Heart right ventricle (tissue), 16 donors: ENCODE measurements at regions not wholly inside any gene's neighbourhood (a gene's known extent, or its start where the extent isn't known, plus 50 kb on each side); places are given as distances from the start of the nearest gene placed in this dataset.

Experiments
- ATAC-seq, 8 donors: fragments of 200-7000 bp; cut with Tn5 transposase; one replicate each; pipeline ENCODE4 v1.9.1; 2020; ENCODE audit warnings: mild to moderate bottlenecking in 8 of 8, moderate library complexity in 8 of 8, moderate number of reproducible peaks in 1 of 8
- DNase-seq, 2 donors: peaks; one replicate each; pipeline ENCODE4 v3.0.0-alpha.2; 2020
- H3K27ac ChIP-seq, 10 donors: fragments of 200-600 bp; sonication (generic) in 2 of 10; one replicate each; pipeline versions ENCODE4 v1.5.0 to v1.8.0; 2020 to 2022; ENCODE audit warnings: mild to moderate bottlenecking in 3 of 10
- H3K27me3 ChIP-seq, 7 donors: fragments of 200-600 bp; one replicate each; pipeline ENCODE4 v1.8.0; 2021 to 2022; ENCODE audit warnings: mild to moderate bottlenecking in 2 of 7
- H3K36me3 ChIP-seq, 9 donors: fragments of 200-600 bp; sonication (generic) in 1 of 9; one replicate each; pipeline versions ENCODE4 v1.5.0 to v1.8.0; 2020 to 2022; ENCODE audit warnings: mild to moderate bottlenecking in 2 of 9
- H3K4me1 ChIP-seq, 9 donors: fragments of 200-600 bp; sonication (generic) in 1 of 9; one replicate each; pipeline versions ENCODE4 v1.5.0 to v1.8.0; 2020 to 2022; ENCODE audit warnings: mild to moderate bottlenecking in 4 of 9
- H3K4me3 ChIP-seq, 10 donors: fragments of 200-600 bp; sonication (generic) in 2 of 10; one replicate each; pipeline versions ENCODE4 v1.5.0 to v1.8.0; 2020 to 2022; ENCODE audit warnings: mild to moderate bottlenecking in 7 of 10, moderate library complexity in 2 of 10
- H3K9me3 ChIP-seq, 11 donors: fragments of 200-600 bp in 10 of 11; sonication (generic) in 2 of 11; one replicate each; pipeline versions ENCODE4 v1.5.0 to v1.8.0; 2013 to 2022; ENCODE audit warnings: mild to moderate bottlenecking in 2 of 11, control low read depth in 1 of 11, moderate library complexity in 1 of 11
- CTCF ChIP-seq, 9 donors: fragments of 200-600 bp; sonication (generic) in 2 of 9; IDR thresholded peaks; one replicate each; pipeline versions ENCODE4 v1.5.0 to v1.8.0; 2021 to 2022; ENCODE audit warnings: antibody characterized with exemption in 9 of 9, mild to moderate bottlenecking in 5 of 9, moderate library complexity in 1 of 9
- WGBS, 2 donors: extraction: QIAGEN DNeasy Blood & Tissue Kit; methylation state at CpG; one replicate each; pipeline ENCODE4 v1.1.7; 2013; ENCODE audit warnings: inconsistent platforms in 1 of 2; 5-methylcytosine and 5-hydroxymethylcytosine counted together
- intact Hi-C, 10 donors: fragments of 100-400 bp; cut with DNase I; formaldehyde crosslinking; loops; one replicate each; pipeline versions ENCODE4 v1.11.1 to v1.14.2; 2022
- donor health status: Arrhythmogenic right ventricular cardiomyopathy.
- donor health status: ischemic (EF 13 %, LVEDD 7.1; RV severe dilation, severe dysfunction).
- donor health status: healthy with polysubstance abuse.
- donor health status: DM: no; HTN: yes; CAD: no.
- donor health status: DM: no; HTN: no; CAD: no.
- donor health status: ischemic (EF 25% LVEDD 6.9; RV normal size, moderate dysfunction).
- donor health status: ischemic (EF 25% LVEDD 5.7; RV mildly dilated, moderate dysfunction).
- donor health status: healthy.
- donor health status: DM: yes; HTN: yes; CAD: no.
- donor health status: Ischemic cardiomyopathy.
- donor health status: ischemic (EF 35%, LVEDD 5.7; RV mildly dilated, moderate dysfunction).
- donor health status: nonischemic (EF 11% LVEDD 7.7; RV severe dilation, severe dysfunction).
- donor health status: DM: yes; HTN: yes; CAD: no.
- donor health status: PGD.
- donor health status: ischemic (EF 29% LVEDD 5.4; RV normal size, mild dysfunction).
- donor health status: nonischemic (EF 23%, LVEDD 6.1; RV moderate dilation, normal function).

DNA sequence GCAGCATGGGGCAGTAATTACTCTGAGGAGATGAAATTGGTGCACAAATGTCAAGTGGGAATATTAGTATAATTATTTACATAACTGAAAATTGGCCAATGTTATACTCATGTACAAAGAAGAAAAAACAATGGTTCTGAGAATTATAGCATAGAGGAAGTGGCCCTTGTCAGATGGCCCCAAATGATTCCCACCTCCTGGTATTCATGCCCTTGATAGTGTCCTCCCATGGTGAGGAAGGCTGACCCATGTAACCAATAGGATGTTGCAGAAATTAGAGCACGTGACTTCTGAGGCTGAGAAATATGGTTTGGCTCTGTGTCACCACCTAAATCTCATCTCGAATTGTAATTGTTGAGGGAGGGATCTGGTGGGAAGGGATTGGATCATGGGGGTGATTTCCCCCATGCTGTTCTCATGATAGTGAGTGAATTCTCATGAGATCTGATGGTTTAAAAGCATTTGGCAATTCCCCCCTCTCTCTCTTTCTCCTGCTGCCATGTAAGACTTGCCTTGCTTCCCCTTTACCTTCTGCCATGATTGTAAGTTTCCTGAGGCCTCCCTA, 368.5 kb downstream of the SHQ1 start:
- H3K36me3 ChIP-seq, result no peaks in the 10 kb centered on the region
- intact Hi-C loops, result loop anchor here in 1 of 10 donors (5.0 kb wide), 1 partner anchor 32 kb away; the partner anchor contains the start of gene RYBP
- H3K27ac ChIP-seq, result no peak overlapping the region
- H3K4me1 ChIP-seq, result peaks cover 3 to 24% (median 14%) of the 10 kb centered on the region in 9 donors
- WGBS, 2 donors, result 94 to 97% methylated on average over 2 of the region's 2 CpGs
- no peaks in the 10 kb centered on the region for H3K27me3 ChIP-seq
- H3K9me3 ChIP-seq, result no peaks in the 10 kb centered on the region
- DNase-seq, result no peak
- no peak for TF ChIP-seq CTCF (IDR thresholded peaks at IDR 0.05)
- ATAC-seq, result no peak
- H3K4me3 ChIP-seq, result no peak overlapping the region

DNA sequence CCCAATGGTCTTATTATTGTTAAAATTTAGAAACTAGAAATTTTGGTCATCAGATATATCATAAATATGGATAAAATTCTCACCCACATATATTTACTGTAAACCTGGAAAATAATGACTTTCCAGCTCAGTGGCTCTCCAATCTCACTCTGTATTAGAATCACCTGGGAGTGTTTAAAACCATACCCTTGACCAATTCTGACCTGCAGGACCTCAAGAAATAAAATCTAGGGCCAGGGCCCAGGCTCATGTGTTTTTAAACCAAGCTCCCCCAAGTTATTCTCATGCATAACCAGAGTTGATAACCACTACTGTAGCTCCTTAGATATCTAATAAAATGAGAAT, 372.1 kb downstream of the SHQ1 start:
- intact Hi-C loops, result no loop called here
- H3K36me3 ChIP-seq, result no peaks in the 10 kb centered on the region
- ATAC-seq (no peak), DNase-seq (no peak)
- H3K4me3 ChIP-seq, result no peak overlapping the region
- no peak for TF ChIP-seq CTCF (IDR thresholded peaks at IDR 0.05)
- H3K27ac ChIP-seq, result no peak overlapping the region
- H3K9me3 ChIP-seq, result no peaks in the 10 kb centered on the region
- no peaks in the 10 kb centered on the region for H3K27me3 ChIP-seq
- peaks cover 0 to 10% (median 0%) of the 10 kb centered on the region in 9 donors for H3K4me1 ChIP-seq

GRCh38 chr3:72475258-72476138, 372.7 kb downstream of the SHQ1 start:
- ATAC-seq (no peak), DNase-seq (no peak)
- no peak for TF ChIP-seq CTCF (IDR thresholded peaks at IDR 0.05)
- H3K27me3 ChIP-seq, result no peaks in the 10 kb centered on the region
- intact Hi-C loops, result no loop called here
- H3K27ac ChIP-seq, result no peak overlapping the region
- H3K4me3 ChIP-seq, result no peak overlapping the region
- H3K9me3 ChIP-seq, result no peaks in the 10 kb centered on the region
- H3K36me3 ChIP-seq, result no peaks in the 10 kb centered on the region
- H3K4me1 ChIP-seq, result peaks cover 0 to 10% (median 0%) of the 10 kb centered on the region in 9 donors
- 92 to 94% methylated on average over 8 of the region's 8 CpGs for WGBS, 2 donors

DNA sequence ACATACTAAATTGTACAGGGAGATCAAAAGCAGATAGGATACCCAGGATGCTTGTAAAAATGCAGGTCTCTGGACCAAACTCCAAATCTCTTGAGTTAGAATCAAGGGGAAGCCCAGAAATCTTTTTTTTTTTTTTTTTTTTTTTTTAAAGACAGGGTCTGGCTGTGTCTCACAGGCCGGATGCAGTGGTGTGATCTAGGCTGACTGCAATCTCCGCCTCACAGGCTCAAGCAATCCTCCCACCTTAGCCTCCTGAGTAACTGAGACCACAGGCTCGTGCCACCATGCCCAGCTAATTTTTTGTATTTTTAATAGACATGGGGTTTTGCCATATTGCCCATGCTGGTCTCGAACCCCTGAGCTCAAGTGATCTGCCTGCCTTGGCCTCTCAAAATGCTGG, 373.5 kb downstream of the SHQ1 start:
- Histone ChIP-seq H3K36me3 (no peaks in the 10 kb centered on the region), H3K27me3 (no peaks in the 10 kb centered on the region), H3K4me3 (no peak overlapping the region), H3K9me3 (no peaks in the 10 kb centered on the region), H3K27ac (no peak overlapping the region), H3K4me1 (peaks cover 0 to 10% (median 0%) of the 10 kb centered on the region in 9 donors)
- ATAC-seq, result no peak
- intact Hi-C loops, result no loop called here
- 91 to 97% methylated on average over 4 of the region's 4 CpGs for WGBS, 2 donors
- no peak for DNase-seq
- no peak for TF ChIP-seq CTCF (IDR thresholded peaks at IDR 0.05)
